ENCODE measurements at regions not wholly inside any gene's neighbourhood (a gene's known extent, or its start where the extent isn't known, plus 50 kb on each side); places are given as distances from the start of the nearest gene placed in this dataset.

DNA sequence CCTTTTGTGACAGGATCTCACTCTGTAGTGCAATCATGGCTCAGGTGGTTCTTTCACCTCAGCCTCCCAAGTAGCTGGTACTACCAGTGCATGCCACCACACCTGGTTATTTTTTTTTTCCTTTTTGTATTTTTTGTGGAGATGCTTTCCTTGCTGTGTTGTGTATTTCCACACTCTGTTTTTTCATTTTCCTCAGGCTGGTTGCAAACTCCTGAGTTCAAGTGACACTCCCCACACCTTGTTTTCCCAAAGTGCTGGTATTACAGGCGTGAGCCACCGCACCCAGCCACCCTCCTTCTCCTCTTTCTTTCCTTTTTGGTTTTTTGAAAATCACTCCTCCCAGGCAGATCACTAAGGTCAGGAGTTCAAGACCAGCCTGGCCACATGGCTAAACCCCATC, 65.0 kb downstream of the MYCN start:
- H3K27me3 ChIP-seq (ENCODE audit: control insufficient read depth, insufficient read depth, low read length) = no peaks in the 10 kb centered on the region
- no CpG with 5 or more reads among the region's 2 CpGs for WGBS, 2 experiments (ENCODE audit: extremely low coverage in 2 of 2, insufficient read length in 1 of 2)
- H3K9me3 ChIP-seq (ENCODE audit: control insufficient read depth, insufficient read depth, low read length) = peaks cover 26% of the 10 kb centered on the region
- H4K91ac ChIP-seq (ENCODE audit: insufficient read depth, low read depth, low read length) = no peak overlapping the region
- H2AK5ac ChIP-seq (ENCODE audit: low read depth, low read length) = no peak overlapping the region
- DNase-seq (no peak), ATAC-seq (ENCODE audit: low read depth) (no peak)
- CTCF ChIA-PET = no interaction called here
- H4K5ac ChIP-seq (ENCODE audit: low read depth, low read length) = no peak overlapping the region
- no peak overlapping the region for H2BK20ac ChIP-seq (ENCODE audit: low read depth, low read length)
- no peak overlapping the region for H2BK15ac ChIP-seq (ENCODE audit: low read depth, low read length)
- BruUV-seq (replicated peaks) = no TSS peak
- no peak overlapping the region for H2BK120ac ChIP-seq (ENCODE audit: low read depth, low read length)
- intact Hi-C loops (cut with micrococcal nuclease) = no loop called here
- H4K8ac ChIP-seq (ENCODE audit: low read depth in 2 of 2, low read length in 2 of 2) = no peak overlapping the region
- H3K56ac ChIP-seq (ENCODE audit: extremely low read depth, insufficient read depth, low read length) = no peak overlapping the region
- H3K14ac ChIP-seq (replicated peaks; ENCODE audit: low read depth, low read length) = no peak overlapping the region
- no peaks in the 10 kb centered on the region for H4K20me1 ChIP-seq (ENCODE audit: insufficient read depth, low read length)
- no peaks in the 10 kb centered on the region for H3K9me1 ChIP-seq (ENCODE audit: insufficient read depth, low read length)
- H3K4me1 ChIP-seq (ENCODE audit: control insufficient read depth, insufficient read depth, low read length) = no peaks in the 10 kb centered on the region
- H3K79me1 ChIP-seq (ENCODE audit: low read depth in 1 of 2, low read length in 2 of 2) = no peaks in the 10 kb centered on the region
- no peak overlapping the region for H3K4me2 ChIP-seq (ENCODE audit: low read depth, low read length)
- no peak overlapping the region for H3K4me3 ChIP-seq (ENCODE audit: insufficient read depth, low read depth, low read length)
- in situ Hi-C loops (cut with MboI; ENCODE audit: low sequenced_read_pairs) = no loop called here
- H3K36me3 ChIP-seq (ENCODE audit: control insufficient read depth, insufficient read depth, low read length) = no peaks in the 10 kb centered on the region
- H2AFZ ChIP-seq (replicated peaks; ENCODE audit: low read length, poor library complexity) = no peak overlapping the region
- H3K4ac ChIP-seq (ENCODE audit: low read depth, low read length) = no peak overlapping the region
- H3K23ac ChIP-seq (ENCODE audit: low read depth, low read length) = no peak overlapping the region
- no peak overlapping the region for H3K18ac ChIP-seq (ENCODE audit: low read depth, low read length)
- dilution Hi-C loops (cut with HindIII; ENCODE audit: low sequenced_read_pairs, unreplicated experiment) = no loop called here
- no peak overlapping the region for H2AK9ac ChIP-seq (replicated peaks; ENCODE audit: low read depth, low read length, poor library complexity)
- TF ChIP-seq MAZ (IDR thresholded peaks at IDR 0.05; ENCODE audit: borderline replicate concordance, low read depth, low read length) (no peak), CHD1 (IDR thresholded peaks at IDR 0.05; ENCODE audit: low read depth, low read length) (no peak), SMC3 (IDR thresholded peaks at IDR 0.05; ENCODE audit: low read depth, low read length) (no peak), MAFK (IDR thresholded peaks at IDR 0.05; ENCODE audit: low read depth, low read length) (no peak), CEBPB (IDR thresholded peaks at IDR 0.05; ENCODE audit: low read depth, low read length) (no peak), RFX5 (IDR thresholded peaks at IDR 0.05; ENCODE audit: low read depth, low read length) (no peak), RAD21 (IDR thresholded peaks at IDR 0.05; ENCODE audit: low read length) (no peak), BHLHE40 (IDR thresholded peaks at IDR 0.05; ENCODE audit: low read depth, low read length) (no peak), FOS (IDR thresholded peaks at IDR 0.05; ENCODE audit: low read depth, low read length) (no peak)
- TF ChIP-seq, protein P1, sequence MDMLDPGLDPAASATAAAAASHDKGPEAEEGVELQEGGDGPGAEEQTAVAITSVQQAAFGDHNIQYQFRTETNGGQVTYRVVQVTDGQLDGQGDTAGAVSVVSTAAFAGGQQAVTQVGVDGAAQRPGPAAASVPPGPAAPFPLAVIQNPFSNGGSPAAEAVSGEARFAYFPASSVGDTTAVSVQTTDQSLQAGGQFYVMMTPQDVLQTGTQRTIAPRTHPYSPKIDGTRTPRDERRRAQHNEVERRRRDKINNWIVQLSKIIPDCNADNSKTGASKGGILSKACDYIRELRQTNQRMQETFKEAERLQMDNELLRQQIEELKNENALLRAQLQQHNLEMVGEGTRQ (IDR thresholded peaks at IDR 0.05; ENCODE audit: low read depth, low read length) = no peak
- no peak overlapping the region for H2BK5ac ChIP-seq (ENCODE audit: low read depth, low read length, poor library complexity, severe bottlenecking)
- POLR2A ChIA-PET (ENCODE audit: unreplicated experiment) = no interaction called here
- no peak overlapping the region for H3K9ac ChIP-seq (ENCODE audit: low read depth, low read length)
- H3K27ac ChIP-seq (ENCODE audit: insufficient read depth, low read length) = no peak overlapping the region

Measured in IMR-90 (cell line).